Stimulated activated CD4-positive, alpha-beta T cell treated with anti-CD3 and anti-CD28 coated beads, Interleukin-1b, Interleukin-23, amount 100 ng/mL, for 48 hours (primary cell): ENCODE measurements at regions not wholly inside any gene's neighbourhood (a gene's known extent, or its start where the extent isn't known, plus 50 kb on each side); places are given as distances from the start of the nearest gene placed in this dataset.
"Not testable (repeated sequence)": the region's sequence is repeated elsewhere in the genome, so short reads cannot be mapped to it uniquely, and the experiment has no call there.

ENCODE experiments used
- DNase-seq: peaks from one replicate; pipeline ENCODE4 v3.0.0-alpha.2; 2020

- no peak for DNase-seq
Observed at GRCh38 chr5:158513490-158514318, 586.0 kb downstream of the EBF1 start.

GRCh38 chr5:158511454-158511853, 588.3 kb downstream of the EBF1 start:
- DNase-seq = no peak

- DNase-seq = no peak
Observed at GRCh38 chr5:158510479-158510878, 589.2 kb downstream of the EBF1 start.

- DNase-seq = no peak
Observed at GRCh38 chr5:158506648-158507047, 593.1 kb downstream of the EBF1 start.

GRCh38 chr5:158502686-158503085, 597.0 kb downstream of the EBF1 start:
- no peak for DNase-seq

- no peak for DNase-seq
Observed at GRCh38 chr5:158499892-158500418, 599.8 kb downstream of the EBF1 start.

GRCh38 chr5:158499075-158499891, 600.4 kb downstream of the EBF1 start:
- DNase-seq = no peak

- no peak for DNase-seq
Observed at GRCh38 chr5:158496624-158497023, 603.1 kb downstream of the EBF1 start.

GRCh38 chr5:158494541-158494940, 605.2 kb downstream of the EBF1 start:
- DNase-seq = no peak

- not testable (repeated sequence) for DNase-seq
Observed at GRCh38 chr5:158494044-158494443, 605.7 kb downstream of the EBF1 start.

GRCh38 chr5:158492841-158493242, 606.9 kb downstream of the EBF1 start:
- DNase-seq = no peak

GRCh38 chr5:158492136-158492535, 607.6 kb downstream of the EBF1 start:
- DNase-seq = no peak

- no peak for DNase-seq
Observed at GRCh38 chr5:158487664-158488063, 612.1 kb downstream of the EBF1 start.

- DNase-seq = no peak
Observed at GRCh38 chr5:158487156-158487555, 612.6 kb downstream of the EBF1 start.

- no peak for DNase-seq
Observed at GRCh38 chr5:158486566-158486965, 613.1 kb downstream of the EBF1 start.

GRCh38 chr5:158485604-158486081, 614.1 kb downstream of the EBF1 start:
- DNase-seq = no peak

GRCh38 chr5:158485047-158485446, 614.7 kb downstream of the EBF1 start:
- DNase-seq = no peak

- DNase-seq = no peak
Observed at GRCh38 chr5:158484150-158484549, 615.6 kb downstream of the EBF1 start.

GRCh38 chr5:158483281-158483860, 616.3 kb downstream of the EBF1 start:
- no peak for DNase-seq

- no peak for DNase-seq
Observed at GRCh38 chr5:158482125-158482524, 617.6 kb downstream of the EBF1 start.

- no peak for DNase-seq
Observed at GRCh38 chr5:158478139-158478538, 619.2 kb upstream of the CLINT1 start.

- no peak for DNase-seq
Observed at GRCh38 chr5:158477214-158477613, 618.3 kb upstream of the CLINT1 start.

- DNase-seq = no peak
Observed at GRCh38 chr5:158473016-158473635, 614.2 kb upstream of the CLINT1 start.
